NCI-H510A treated with DMSO at 0.1 percent for 48 hours (cell line): ENCODE measurements at regions not wholly inside any gene's neighbourhood (a gene's known extent, or its start where the extent isn't known, plus 50 kb on each side); places are given as distances from the start of the nearest gene placed in this dataset.

Source experiments
- DNase-seq: peaks from one replicate; lab custom pipeline; 2025; lab: John Stamatoyannopoulos, UW

GRCh38 chr9:10674586-10674985 is 61.8 kb upstream of the PTPRD start:
- no peak for DNase-seq

GRCh38 chr9:10678010-10678409 is 65.2 kb upstream of the PTPRD start:
- DNase-seq, result no peak

- no peak for DNase-seq
These were observed 66.0 kb upstream of the PTPRD start for GRCh38 chr9:10678790-10679189.

GRCh38 chr9:10686943-10687342 is 74.1 kb upstream of the PTPRD start:
- no peak for DNase-seq

GRCh38 chr9:10690546-10690945 is 77.7 kb upstream of the PTPRD start:
- DNase-seq, result no peak

- DNase-seq, result no peak
These were observed 84.2 kb upstream of the PTPRD start for GRCh38 chr9:10697044-10697443.

GRCh38 chr9:10700291-10700690 is 87.5 kb upstream of the PTPRD start:
- DNase-seq, result no peak

GRCh38 chr9:10700915-10701314 is 88.1 kb upstream of the PTPRD start:
- DNase-seq, result no peak

- no peak for DNase-seq
These were observed 89.1 kb upstream of the PTPRD start for GRCh38 chr9:10701906-10702305.

- no peak for DNase-seq
These were observed 90.3 kb upstream of the PTPRD start for GRCh38 chr9:10703139-10703538.

GRCh38 chr9:10704720-10705119 is 91.9 kb upstream of the PTPRD start:
- no peak for DNase-seq

- DNase-seq, result no peak
These were observed 92.6 kb upstream of the PTPRD start for GRCh38 chr9:10705383-10705782.

- no peak for DNase-seq
These were observed 94.0 kb upstream of the PTPRD start for GRCh38 chr9:10706788-10707187.

- DNase-seq, result no peak
These were observed 108.5 kb upstream of the PTPRD start for GRCh38 chr9:10721301-10721700.

- no peak for DNase-seq
These were observed 116.4 kb upstream of the PTPRD start for GRCh38 chr9:10729213-10729612.

- DNase-seq, result no peak
These were observed 131.9 kb upstream of the PTPRD start for GRCh38 chr9:10744669-10745068.

- DNase-seq, result no peak
These were observed 140.7 kb upstream of the PTPRD start for GRCh38 chr9:10753474-10753873.

GRCh38 chr9:10764481-10764880 is 151.7 kb upstream of the PTPRD start:
- no peak for DNase-seq

- no peak for DNase-seq
These were observed 160.3 kb upstream of the PTPRD start for GRCh38 chr9:10773136-10773535.

GRCh38 chr9:10774051-10774450 is 161.2 kb upstream of the PTPRD start:
- DNase-seq, result no peak

GRCh38 chr9:10785255-10785654 is 172.5 kb upstream of the PTPRD start:
- no peak for DNase-seq

- DNase-seq, result no peak
These were observed 180.5 kb upstream of the PTPRD start for GRCh38 chr9:10793306-10793705.

- DNase-seq, result no peak
These were observed 191.7 kb upstream of the PTPRD start for GRCh38 chr9:10804486-10804885.

GRCh38 chr9:10806868-10807267 is 194.1 kb upstream of the PTPRD start:
- no peak for DNase-seq

GRCh38 chr9:10818206-10818605 is 205.4 kb upstream of the PTPRD start:
- DNase-seq, result no peak
